ENCODE measurements at regions not wholly inside any gene's neighbourhood (a gene's known extent, or its start where the extent isn't known, plus 50 kb on each side); places are given as distances from the start of the nearest gene placed in this dataset.

GRCh38 chr3:180359953-180360279, 242.0 kb upstream of the TTC14 start:
- no peak for TF ChIP-seq CBFB (CRISPR knock-in tag; IDR thresholded peaks at IDR 0.05; ENCODE audit: low read depth)
- TF ChIP-seq, protein P1, sequence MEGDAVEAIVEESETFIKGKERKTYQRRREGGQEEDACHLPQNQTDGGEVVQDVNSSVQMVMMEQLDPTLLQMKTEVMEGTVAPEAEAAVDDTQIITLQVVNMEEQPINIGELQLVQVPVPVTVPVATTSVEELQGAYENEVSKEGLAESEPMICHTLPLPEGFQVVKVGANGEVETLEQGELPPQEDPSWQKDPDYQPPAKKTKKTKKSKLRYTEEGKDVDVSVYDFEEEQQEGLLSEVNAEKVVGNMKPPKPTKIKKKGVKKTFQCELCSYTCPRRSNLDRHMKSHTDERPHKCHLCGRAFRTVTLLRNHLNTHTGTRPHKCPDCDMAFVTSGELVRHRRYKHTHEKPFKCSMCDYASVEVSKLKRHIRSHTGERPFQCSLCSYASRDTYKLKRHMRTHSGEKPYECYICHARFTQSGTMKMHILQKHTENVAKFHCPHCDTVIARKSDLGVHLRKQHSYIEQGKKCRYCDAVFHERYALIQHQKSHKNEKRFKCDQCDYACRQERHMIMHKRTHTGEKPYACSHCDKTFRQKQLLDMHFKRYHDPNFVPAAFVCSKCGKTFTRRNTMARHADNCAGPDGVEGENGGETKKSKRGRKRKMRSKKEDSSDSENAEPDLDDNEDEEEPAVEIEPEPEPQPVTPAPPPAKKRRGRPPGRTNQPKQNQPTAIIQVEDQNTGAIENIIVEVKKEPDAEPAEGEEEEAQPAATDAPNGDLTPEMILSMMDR (IDR thresholded peaks at IDR 0.05), result no peak
- TF ChIP-seq TEAD4 (CRISPR knock-in tag; IDR thresholded peaks at IDR 0.05), result no peak
- no peak for TF ChIP-seq NR3C1 (CRISPR knock-in tag; conservative IDR thresholded peaks at IDR 0.05; ENCODE audit: low read depth)
- no peak for TF ChIP-seq CREB1 (CRISPR knock-in tag; IDR thresholded peaks at IDR 0.05)
- TF ChIP-seq JUN (CRISPR knock-in tag; IDR thresholded peaks at IDR 0.05), result no peak
- TF ChIP-seq TCF7 (CRISPR knock-in tag; IDR thresholded peaks at IDR 0.05; ENCODE audit: low read depth), result no peak
- no peak for TF ChIP-seq IRF2 (CRISPR knock-in tag; IDR thresholded peaks at IDR 0.05; ENCODE audit: borderline replicate concordance, low read depth)
- no peak for TF ChIP-seq ZNF512 (CRISPR knock-in tag; IDR thresholded peaks at IDR 0.05; ENCODE audit: borderline replicate concordance)
- TF ChIP-seq ZBTB21 (CRISPR knock-in tag; IDR thresholded peaks at IDR 0.05; ENCODE audit: borderline replicate concordance), result no peak
- TF ChIP-seq ZNF232 (CRISPR knock-in tag; IDR thresholded peaks at IDR 0.05), result no peak
- TF ChIP-seq MXD4 (CRISPR knock-in tag; IDR thresholded peaks at IDR 0.05; ENCODE audit: borderline replicate concordance), result no peak
- TF ChIP-seq, protein P2, sequence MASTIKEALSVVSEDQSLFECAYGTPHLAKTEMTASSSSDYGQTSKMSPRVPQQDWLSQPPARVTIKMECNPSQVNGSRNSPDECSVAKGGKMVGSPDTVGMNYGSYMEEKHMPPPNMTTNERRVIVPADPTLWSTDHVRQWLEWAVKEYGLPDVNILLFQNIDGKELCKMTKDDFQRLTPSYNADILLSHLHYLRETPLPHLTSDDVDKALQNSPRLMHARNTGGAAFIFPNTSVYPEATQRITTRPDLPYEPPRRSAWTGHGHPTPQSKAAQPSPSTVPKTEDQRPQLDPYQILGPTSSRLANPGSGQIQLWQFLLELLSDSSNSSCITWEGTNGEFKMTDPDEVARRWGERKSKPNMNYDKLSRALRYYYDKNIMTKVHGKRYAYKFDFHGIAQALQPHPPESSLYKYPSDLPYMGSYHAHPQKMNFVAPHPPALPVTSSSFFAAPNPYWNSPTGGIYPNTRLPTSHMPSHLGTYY (CRISPR knock-in tag; IDR thresholded peaks at IDR 0.05), result no peak

Measured in WTC11 (cell line).